ENCODE measurements at regions not wholly inside any gene's neighbourhood (a gene's known extent, or its start where the extent isn't known, plus 50 kb on each side); places are given as distances from the start of the nearest gene placed in this dataset.

DNA sequence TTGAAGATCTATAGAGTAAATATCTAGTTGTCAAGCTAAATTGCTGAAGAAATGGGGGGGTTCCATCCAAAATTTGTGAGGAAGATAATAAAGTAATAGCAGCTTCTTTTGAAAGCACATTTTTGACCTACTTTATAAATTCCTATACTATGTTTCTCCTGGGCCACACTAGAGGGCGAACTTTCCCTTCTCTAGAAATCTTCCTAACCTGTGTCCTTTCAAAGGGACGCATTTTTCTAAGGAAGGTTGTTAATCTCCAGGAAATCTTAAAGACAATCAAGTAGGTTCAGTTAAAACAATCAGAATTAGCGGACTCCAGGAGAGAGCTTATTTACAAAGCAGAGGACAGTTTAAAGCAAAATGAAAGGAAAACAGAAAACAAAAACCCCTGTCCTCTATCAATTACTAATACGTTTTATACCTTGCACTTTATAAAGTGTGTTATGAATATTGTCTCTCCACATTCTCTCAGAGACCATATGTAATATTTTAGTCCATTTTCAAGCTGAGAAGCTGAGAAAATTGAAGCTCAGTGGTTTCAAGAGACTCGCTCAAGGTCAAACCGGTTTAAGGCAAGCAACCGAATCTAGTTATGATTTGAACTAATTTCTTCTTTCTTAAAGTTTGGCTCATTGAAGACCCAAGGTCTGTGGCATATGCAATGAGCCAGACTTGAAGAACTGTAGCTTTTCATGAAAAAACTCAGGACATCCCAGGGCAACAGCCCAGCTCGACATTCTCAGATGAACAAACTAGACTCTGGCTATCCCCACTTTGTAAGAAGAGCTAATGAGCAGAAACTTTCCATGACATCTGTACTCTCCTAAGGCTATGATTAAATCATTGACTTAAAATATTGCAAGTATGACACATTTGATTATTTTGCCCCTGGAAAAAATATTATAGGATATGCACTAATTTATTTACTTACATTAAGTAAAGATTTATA, 273.6 kb downstream of the PAX3 start:
- TF ChIP-seq, protein P1, sequence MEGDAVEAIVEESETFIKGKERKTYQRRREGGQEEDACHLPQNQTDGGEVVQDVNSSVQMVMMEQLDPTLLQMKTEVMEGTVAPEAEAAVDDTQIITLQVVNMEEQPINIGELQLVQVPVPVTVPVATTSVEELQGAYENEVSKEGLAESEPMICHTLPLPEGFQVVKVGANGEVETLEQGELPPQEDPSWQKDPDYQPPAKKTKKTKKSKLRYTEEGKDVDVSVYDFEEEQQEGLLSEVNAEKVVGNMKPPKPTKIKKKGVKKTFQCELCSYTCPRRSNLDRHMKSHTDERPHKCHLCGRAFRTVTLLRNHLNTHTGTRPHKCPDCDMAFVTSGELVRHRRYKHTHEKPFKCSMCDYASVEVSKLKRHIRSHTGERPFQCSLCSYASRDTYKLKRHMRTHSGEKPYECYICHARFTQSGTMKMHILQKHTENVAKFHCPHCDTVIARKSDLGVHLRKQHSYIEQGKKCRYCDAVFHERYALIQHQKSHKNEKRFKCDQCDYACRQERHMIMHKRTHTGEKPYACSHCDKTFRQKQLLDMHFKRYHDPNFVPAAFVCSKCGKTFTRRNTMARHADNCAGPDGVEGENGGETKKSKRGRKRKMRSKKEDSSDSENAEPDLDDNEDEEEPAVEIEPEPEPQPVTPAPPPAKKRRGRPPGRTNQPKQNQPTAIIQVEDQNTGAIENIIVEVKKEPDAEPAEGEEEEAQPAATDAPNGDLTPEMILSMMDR (optimal IDR thresholded peaks at IDR 0.05 in 1 of 3, IDR thresholded peaks at IDR 0.05 in 1 of 3, conservative IDR thresholded peaks at IDR 0.05 in 1 of 3; ENCODE audit: extremely low read depth in 1 of 3, insufficient read depth in 2 of 3, low read length in 3 of 3), result peak in 2 of 3 experiments; percentile 55 to 61
- TF ChIP-seq EZH2 (IDR thresholded peaks at IDR 0.05; ENCODE audit: low read length), result no peak
- DNase-seq (ENCODE audit: low read depth, low spot score), result no peak
- H3K27ac ChIP-seq (ENCODE audit: control insufficient read depth, insufficient read depth, low read length), result no peak overlapping the region
- no peaks in the 10 kb centered on the region for H3K9me3 ChIP-seq (ENCODE audit: control insufficient read depth, low read depth, low read length)
- no peak overlapping the region for H3K4me3 ChIP-seq (ENCODE audit: control insufficient read depth in 2 of 3, extremely low read depth in 1 of 3, insufficient read depth in 2 of 3, low read depth in 1 of 3, low read length in 3 of 3)
- dilution Hi-C loops (cut with MboI; ENCODE audit: extremely low pct_ligation_motif_present, low sequenced_read_pairs), result no loop called here
- H3K79me2 ChIP-seq (ENCODE audit: control insufficient read depth, insufficient read depth, low read length), result no peaks in the 10 kb centered on the region
- H3K9me1 ChIP-seq (ENCODE audit: control insufficient read depth, extremely low read depth, insufficient read depth, low read length), result no peaks in the 10 kb centered on the region
- no peak overlapping the region for H3K9ac ChIP-seq (ENCODE audit: control insufficient read depth, extremely low read depth, insufficient read depth, low read length)
- H2AFZ ChIP-seq (ENCODE audit: control insufficient read depth, low read length), result no peak overlapping the region
- H3K4me1 ChIP-seq (ENCODE audit: control insufficient read depth, extremely low read depth, insufficient read depth, low read length), result no peaks in the 10 kb centered on the region
- no peak overlapping the region for H3K4me2 ChIP-seq (ENCODE audit: control insufficient read depth, extremely low read depth, insufficient read depth, low read depth, low read length)
- H3K36me3 ChIP-seq (ENCODE audit: control insufficient read depth in 2 of 2, extremely low read depth in 1 of 2, insufficient read depth in 2 of 2, low read length in 2 of 2), result no peaks in the 10 kb centered on the region
- FAIRE-seq, result peak; percentile 62
- no peaks in the 10 kb centered on the region for H3K27me3 ChIP-seq (ENCODE audit: control insufficient read depth, extremely low read depth, insufficient read depth, low read length)
- H4K20me1 ChIP-seq (ENCODE audit: control insufficient read depth, extremely low read depth, insufficient read depth, low read length), result no peaks in the 10 kb centered on the region

DNA sequence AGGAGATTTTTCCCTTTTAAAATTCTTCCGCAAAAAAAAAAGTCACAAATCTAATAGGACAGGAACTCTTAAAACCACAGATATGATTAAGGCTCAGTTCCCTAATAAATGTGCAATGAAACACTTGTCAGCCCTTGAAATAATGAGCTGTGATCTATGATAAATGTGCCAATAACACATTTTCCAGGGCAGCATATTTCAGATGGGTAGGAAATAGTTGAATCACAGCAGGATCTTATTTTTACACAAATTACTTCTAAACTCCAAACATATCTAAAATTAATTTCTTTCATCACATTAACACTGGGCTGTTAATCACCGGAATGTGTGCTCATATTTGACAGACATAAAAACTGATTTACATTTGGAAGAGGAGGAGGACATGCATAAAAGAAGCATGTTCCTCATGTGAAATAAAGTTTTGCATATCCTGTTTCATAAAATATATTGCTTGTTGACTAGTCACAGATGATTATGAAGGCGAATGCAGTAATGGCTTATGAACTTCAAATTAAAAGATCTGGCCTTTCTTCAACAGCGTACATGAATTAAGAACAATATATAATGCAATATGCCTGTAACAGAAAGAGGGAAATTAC, 281.4 kb downstream of the PAX3 start:
- no peak overlapping the region for H2AFZ ChIP-seq (ENCODE audit: control insufficient read depth, low read length)
- no peak for FAIRE-seq
- dilution Hi-C loops (cut with MboI; ENCODE audit: extremely low pct_ligation_motif_present, low sequenced_read_pairs), result no loop called here

More for the DNA sequence above, 281.4 kb downstream of the PAX3 start:
- H3K79me2 ChIP-seq (ENCODE audit: control insufficient read depth, insufficient read depth, low read length), result no peaks in the 10 kb centered on the region
- no peaks in the 10 kb centered on the region for H3K9me3 ChIP-seq (ENCODE audit: control insufficient read depth, low read depth, low read length)
- no peak for DNase-seq (ENCODE audit: low read depth, low spot score)
- H3K9ac ChIP-seq (ENCODE audit: control insufficient read depth, extremely low read depth, insufficient read depth, low read length), result no peak overlapping the region
- no peak for TF ChIP-seq EZH2 (IDR thresholded peaks at IDR 0.05; ENCODE audit: low read length)
- TF ChIP-seq, protein P1 (optimal IDR thresholded peaks at IDR 0.05 in 1 of 3, IDR thresholded peaks at IDR 0.05 in 1 of 3, conservative IDR thresholded peaks at IDR 0.05 in 1 of 3; ENCODE audit: extremely low read depth in 1 of 3, insufficient read depth in 2 of 3, low read length in 3 of 3), result no peak
- H3K27ac ChIP-seq (ENCODE audit: control insufficient read depth, insufficient read depth, low read length), result no peak overlapping the region
- H3K9me1 ChIP-seq (ENCODE audit: control insufficient read depth, extremely low read depth, insufficient read depth, low read length), result no peaks in the 10 kb centered on the region
- no peaks in the 10 kb centered on the region for H3K27me3 ChIP-seq (ENCODE audit: control insufficient read depth, extremely low read depth, insufficient read depth, low read length)
- no peaks in the 10 kb centered on the region for H4K20me1 ChIP-seq (ENCODE audit: control insufficient read depth, extremely low read depth, insufficient read depth, low read length)
- no peaks in the 10 kb centered on the region for H3K36me3 ChIP-seq (ENCODE audit: control insufficient read depth in 2 of 2, extremely low read depth in 1 of 2, insufficient read depth in 2 of 2, low read length in 2 of 2)
- no peak overlapping the region for H3K4me3 ChIP-seq (ENCODE audit: control insufficient read depth in 2 of 3, extremely low read depth in 1 of 3, insufficient read depth in 2 of 3, low read depth in 1 of 3, low read length in 3 of 3)
- H3K4me2 ChIP-seq (ENCODE audit: control insufficient read depth, extremely low read depth, insufficient read depth, low read depth, low read length), result no peak overlapping the region
- H3K4me1 ChIP-seq (ENCODE audit: control insufficient read depth, extremely low read depth, insufficient read depth, low read length), result no peaks in the 10 kb centered on the region

Measured in keratinocyte (primary cell).